Mucosa of rectum (tissue), 2 donors: ENCODE measurements at regions not wholly inside any gene's neighbourhood (a gene's known extent, or its start where the extent isn't known, plus 50 kb on each side); places are given as distances from the start of the nearest gene placed in this dataset.

Experiments
- H3K27ac ChIP-seq, 2 donors: one replicate each; pipeline ENCODE4 v1.7.0; 2013; ENCODE audit warnings: inconsistent platforms in 2 of 2, low read depth in 2 of 2, low read length in 2 of 2
- H3K27me3 ChIP-seq, 2 donors: one replicate each; pipeline ENCODE4 v1.7.0; 2013; ENCODE audit warnings: low read length in 2 of 2; ENCODE audit not compliant: control insufficient read depth in 2 of 2, insufficient read depth in 2 of 2
- H3K36me3 ChIP-seq, 2 donors: one replicate each; pipeline ENCODE4 v1.7.0; 2013; ENCODE audit warnings: low read length in 2 of 2; ENCODE audit not compliant: control insufficient read depth in 2 of 2, insufficient read depth in 2 of 2
- H3K4me1 ChIP-seq, 2 donors: one replicate each; pipeline ENCODE4 v1.7.0; 2013; ENCODE audit warnings: low read length in 2 of 2, mild to moderate bottlenecking in 1 of 2; ENCODE audit not compliant: control insufficient read depth in 2 of 2, insufficient read depth in 2 of 2
- H3K4me3 ChIP-seq, 2 donors: one replicate each; pipeline ENCODE4 v1.7.0; 2013; ENCODE audit warnings: low read length in 2 of 2
- H3K9ac ChIP-seq, 2 donors: one replicate each; pipeline ENCODE4 v1.7.0; 2013; ENCODE audit warnings: low read length in 2 of 2, low read depth in 1 of 2, mild to moderate bottlenecking in 1 of 2
- H3K9me3 ChIP-seq, 2 donors: one replicate each; pipeline ENCODE4 v1.7.0; 2013; ENCODE audit warnings: low read length in 2 of 2; ENCODE audit not compliant: control insufficient read depth in 2 of 2
- donor health status: healthy.
- donor health status: Normal muscosa, but diverticular disease.

DNA sequence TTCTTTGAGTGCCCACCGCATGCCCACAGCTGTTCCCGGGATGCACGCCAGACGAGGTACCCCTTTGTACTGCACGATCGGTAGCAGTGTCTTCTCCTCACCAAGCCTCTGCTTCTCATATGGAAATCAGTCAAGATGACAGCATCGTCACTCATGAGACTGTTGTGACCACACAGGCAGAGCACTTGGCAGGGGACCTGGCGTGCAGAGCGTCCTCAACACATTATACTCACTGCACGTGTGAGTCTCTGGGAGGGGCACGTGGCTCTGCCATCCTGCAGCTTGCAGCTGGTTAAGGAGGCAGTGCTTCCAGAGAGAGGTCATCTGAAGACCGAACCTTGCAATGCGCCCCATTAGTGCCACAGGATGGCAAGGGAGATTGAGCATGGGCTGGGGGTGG lies 266.8 kb downstream of the NPHP4 start:
- no peak overlapping the region for H3K9ac ChIP-seq
- H3K36me3 ChIP-seq: no peaks in the 10 kb centered on the region
- no peak overlapping the region for H3K27ac ChIP-seq
- H3K27me3 ChIP-seq: peaks cover 2 to 3% of the 10 kb centered on the region in 2 donors
- no peak overlapping the region for H3K4me3 ChIP-seq
- H3K4me1 ChIP-seq: no peaks in the 10 kb centered on the region
- H3K9me3 ChIP-seq: no peaks in the 10 kb centered on the region

DNA sequence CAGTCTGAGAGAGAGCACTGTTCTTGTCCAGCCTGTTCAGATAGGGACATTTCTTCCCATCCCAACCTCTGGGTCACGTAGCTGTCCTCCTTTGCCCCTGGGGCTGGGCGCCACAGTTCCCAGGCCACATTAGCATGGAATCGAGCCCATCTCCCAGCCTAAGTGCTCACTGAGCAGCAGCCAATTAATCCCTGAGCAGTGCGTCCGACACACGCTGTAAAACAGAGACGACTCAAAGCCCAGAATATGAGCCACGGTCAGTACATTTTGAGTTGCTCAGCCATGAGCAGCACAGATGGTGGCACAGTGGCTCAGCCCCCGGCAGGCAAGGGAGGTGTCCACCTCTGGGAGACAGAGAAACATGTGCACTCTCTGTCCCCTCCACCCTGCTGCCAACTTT lies 267.4 kb downstream of the NPHP4 start:
- Histone ChIP-seq H3K9ac (no peak overlapping the region), H3K4me1 (no peaks in the 10 kb centered on the region), H3K9me3 (no peaks in the 10 kb centered on the region), H3K27ac (no peak overlapping the region), H3K36me3 (no peaks in the 10 kb centered on the region), H3K4me3 (no peak overlapping the region), H3K27me3 (peaks cover 2 to 3% of the 10 kb centered on the region in 2 donors)

DNA sequence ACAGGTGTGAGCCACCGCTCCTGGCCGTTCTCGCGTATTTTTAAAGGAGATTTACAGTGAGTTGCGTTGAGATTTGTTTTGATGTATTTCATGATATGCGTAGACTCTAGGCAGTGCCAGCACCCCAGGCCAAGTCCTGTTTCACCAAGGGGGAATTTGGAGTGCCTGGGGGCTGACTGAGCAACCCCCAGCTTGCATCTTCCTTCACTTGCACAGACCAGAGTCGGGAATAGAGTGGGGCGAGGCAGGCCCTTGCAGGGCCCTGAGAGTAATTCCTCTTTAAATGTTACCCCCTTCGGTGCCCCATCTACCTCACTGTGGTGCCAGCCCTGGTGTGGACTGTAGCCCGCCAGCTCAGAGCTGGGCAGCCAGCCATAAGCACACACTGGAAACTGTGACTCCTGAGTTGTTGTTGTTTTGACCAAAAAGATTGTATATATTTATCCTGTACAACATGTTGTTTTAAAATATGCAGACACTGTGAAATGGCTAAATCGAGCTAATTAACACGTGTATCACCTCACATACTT lies 269.5 kb downstream of the NPHP4 start:
- H3K9ac ChIP-seq: no peak overlapping the region
- H3K27ac ChIP-seq: no peak overlapping the region
- H3K4me1 ChIP-seq: no peaks in the 10 kb centered on the region
- H3K9me3 ChIP-seq: no peaks in the 10 kb centered on the region
- no peak overlapping the region for H3K4me3 ChIP-seq
- H3K27me3 ChIP-seq: peaks cover 0 to 4% of the 10 kb centered on the region in 2 donors
- no peaks in the 10 kb centered on the region for H3K36me3 ChIP-seq

DNA sequence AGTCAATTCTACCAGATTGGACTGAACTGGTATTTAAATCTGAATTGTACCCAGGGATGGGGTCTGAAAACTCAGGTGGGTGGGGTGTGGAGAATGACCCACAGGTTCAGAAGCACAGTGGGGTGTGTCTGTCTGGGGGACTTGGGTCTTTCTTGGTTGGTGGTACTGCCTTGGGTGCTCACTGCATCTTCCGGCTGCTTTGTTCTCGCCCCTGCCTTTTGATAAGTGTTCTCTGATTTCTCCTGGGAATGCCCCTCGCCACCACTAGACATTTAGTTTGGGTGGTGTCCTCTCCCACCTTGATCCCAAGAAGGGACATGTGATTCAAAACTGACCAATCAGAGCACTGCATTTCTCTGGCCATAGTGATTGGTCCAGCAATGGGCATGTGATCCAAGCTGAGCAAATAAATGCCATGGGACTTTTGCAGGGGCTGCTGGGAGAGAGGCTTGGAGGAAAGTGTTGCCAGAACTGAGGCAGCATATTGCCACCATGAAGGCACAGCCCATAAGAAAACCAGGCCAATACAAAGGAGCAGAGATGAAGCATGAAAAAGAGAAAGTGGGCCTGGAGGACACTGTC lies 270.5 kb downstream of the NPHP4 start:
- Histone ChIP-seq H3K9me3 (no peaks in the 10 kb centered on the region), H3K4me1 (no peaks in the 10 kb centered on the region), H3K27me3 (peaks cover 0 to 4% of the 10 kb centered on the region in 2 donors), H3K27ac (no peak overlapping the region), H3K9ac (no peak overlapping the region), H3K4me3 (no peak overlapping the region), H3K36me3 (no peaks in the 10 kb centered on the region)

DNA sequence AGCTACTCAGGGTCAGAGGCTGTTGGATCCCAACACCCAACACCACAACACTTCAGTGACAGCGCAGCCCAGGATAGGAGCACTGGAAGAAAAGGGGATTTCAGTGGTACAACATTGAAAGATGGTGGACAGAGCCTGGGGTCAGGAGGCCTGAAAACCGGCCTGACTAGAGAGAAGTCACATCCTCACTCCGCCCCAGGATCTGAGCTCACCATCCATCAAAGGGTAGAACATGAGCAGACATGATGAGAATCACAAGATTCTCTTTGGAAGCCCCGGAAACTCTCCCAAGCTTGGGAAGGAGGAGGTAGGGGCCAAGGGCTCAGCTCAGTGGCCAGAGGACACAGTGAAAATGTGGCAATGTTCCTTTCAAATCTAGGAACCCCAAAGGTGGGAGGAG lies 271.3 kb downstream of the NPHP4 start:
- H3K4me1 ChIP-seq: no peaks in the 10 kb centered on the region

DNA sequence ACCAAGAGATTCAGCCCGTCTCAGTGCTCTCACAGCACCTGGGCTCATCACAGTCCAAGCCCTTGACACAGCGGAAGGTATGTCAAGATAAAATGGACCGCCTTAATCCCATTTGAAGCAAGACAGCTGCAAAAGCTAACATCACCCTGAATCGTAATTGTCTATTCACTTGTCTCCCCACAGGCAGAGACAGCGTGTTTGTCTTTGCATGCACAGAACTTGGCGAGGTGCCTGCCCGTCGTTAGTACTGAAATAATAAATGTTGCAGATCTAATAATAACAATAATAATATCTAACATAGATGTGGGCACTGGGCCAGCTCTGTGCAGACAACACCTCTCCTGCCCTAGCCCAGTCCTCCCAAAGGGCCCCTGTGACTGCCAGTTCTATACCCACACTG lies 271.7 kb downstream of the NPHP4 start:
- Histone ChIP-seq H3K4me1 (no peaks in the 10 kb centered on the region), H3K9me3 (no peaks in the 10 kb centered on the region), H3K27me3 (peaks cover 0 to 6% of the 10 kb centered on the region in 2 donors), H3K4me3 (no peak overlapping the region), H3K27ac (no peak overlapping the region), H3K9ac (no peak overlapping the region), H3K36me3 (no peaks in the 10 kb centered on the region)

More for the DNA sequence above, 271.3 kb downstream of the NPHP4 start:
- Histone ChIP-seq H3K27ac (no peak overlapping the region), H3K4me3 (no peak overlapping the region), H3K9me3 (no peaks in the 10 kb centered on the region), H3K9ac (no peak overlapping the region), H3K36me3 (no peaks in the 10 kb centered on the region), H3K27me3 (peaks cover 0 to 6% of the 10 kb centered on the region in 2 donors)

DNA sequence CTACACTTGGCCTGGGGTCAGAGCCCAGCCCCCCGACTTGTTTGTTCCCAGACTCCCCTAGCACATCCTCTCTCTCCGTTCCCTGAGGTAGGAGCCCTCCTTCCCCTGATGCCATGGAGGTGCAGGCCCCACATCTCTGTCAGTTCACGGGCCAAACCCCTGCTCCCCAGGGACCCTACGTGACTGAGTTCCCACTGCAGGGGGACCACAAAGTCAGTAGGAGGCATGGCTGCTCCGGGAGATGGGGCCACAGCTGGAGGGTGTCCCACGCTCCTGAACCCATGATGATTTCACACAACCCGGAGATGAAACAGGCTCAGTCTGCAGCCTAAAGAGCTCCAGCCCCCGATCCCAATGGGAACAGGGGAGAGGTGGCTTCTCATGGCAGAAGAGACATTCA lies 272.2 kb downstream of the NPHP4 start:
- Histone ChIP-seq H3K9ac (no peak overlapping the region), H3K4me3 (no peak overlapping the region), H3K4me1 (no peaks in the 10 kb centered on the region), H3K36me3 (no peaks in the 10 kb centered on the region), H3K9me3 (no peaks in the 10 kb centered on the region), H3K27me3 (peaks cover 0 to 6% of the 10 kb centered on the region in 2 donors), H3K27ac (no peak overlapping the region)

DNA sequence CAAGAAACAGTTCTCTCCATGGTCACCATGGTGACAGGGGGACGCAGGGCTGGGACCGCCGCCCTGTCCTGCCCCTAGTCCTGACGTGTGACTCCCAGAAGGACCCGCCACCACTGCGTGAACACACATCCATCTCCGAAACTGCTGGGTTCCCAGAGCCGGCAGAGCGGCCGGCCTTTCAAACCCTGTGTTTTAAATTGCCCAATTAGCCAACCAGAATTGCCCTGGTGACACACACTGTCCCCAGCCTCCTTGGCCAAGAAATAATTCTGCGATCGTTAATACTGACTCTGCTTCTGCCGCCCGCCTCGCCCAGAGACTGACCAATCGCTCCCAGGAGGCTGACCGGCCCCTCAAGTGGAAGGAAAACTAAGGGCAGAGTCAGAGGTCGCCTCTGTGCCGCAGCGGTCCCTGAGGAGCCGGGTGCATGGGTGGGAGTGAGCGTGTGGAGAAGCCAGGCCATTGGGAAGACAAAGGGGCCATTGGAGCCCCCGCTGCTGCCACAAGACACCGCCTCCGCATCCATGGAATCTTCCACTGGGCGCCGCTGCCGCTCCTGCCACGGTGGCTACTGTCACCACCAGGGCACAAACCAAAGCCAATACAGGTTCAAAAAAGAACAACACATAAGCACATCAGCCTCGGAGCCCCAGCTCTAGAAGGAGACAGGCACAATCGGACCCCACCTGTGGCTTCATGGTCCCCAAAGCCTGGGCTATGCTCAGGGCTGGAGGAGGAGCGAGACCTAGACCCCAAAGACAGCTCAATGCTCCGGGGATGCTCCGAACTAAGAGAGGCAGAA lies 273.2 kb downstream of the NPHP4 start:
- no peaks in the 10 kb centered on the region for H3K4me1 ChIP-seq
- no peaks in the 10 kb centered on the region for H3K36me3 ChIP-seq
- no peak overlapping the region for H3K4me3 ChIP-seq
- peaks cover 0 to 6% of the 10 kb centered on the region in 2 donors for H3K27me3 ChIP-seq
- no peak overlapping the region for H3K9ac ChIP-seq
- H3K9me3 ChIP-seq: no peaks in the 10 kb centered on the region
- H3K27ac ChIP-seq: no peak overlapping the region

DNA sequence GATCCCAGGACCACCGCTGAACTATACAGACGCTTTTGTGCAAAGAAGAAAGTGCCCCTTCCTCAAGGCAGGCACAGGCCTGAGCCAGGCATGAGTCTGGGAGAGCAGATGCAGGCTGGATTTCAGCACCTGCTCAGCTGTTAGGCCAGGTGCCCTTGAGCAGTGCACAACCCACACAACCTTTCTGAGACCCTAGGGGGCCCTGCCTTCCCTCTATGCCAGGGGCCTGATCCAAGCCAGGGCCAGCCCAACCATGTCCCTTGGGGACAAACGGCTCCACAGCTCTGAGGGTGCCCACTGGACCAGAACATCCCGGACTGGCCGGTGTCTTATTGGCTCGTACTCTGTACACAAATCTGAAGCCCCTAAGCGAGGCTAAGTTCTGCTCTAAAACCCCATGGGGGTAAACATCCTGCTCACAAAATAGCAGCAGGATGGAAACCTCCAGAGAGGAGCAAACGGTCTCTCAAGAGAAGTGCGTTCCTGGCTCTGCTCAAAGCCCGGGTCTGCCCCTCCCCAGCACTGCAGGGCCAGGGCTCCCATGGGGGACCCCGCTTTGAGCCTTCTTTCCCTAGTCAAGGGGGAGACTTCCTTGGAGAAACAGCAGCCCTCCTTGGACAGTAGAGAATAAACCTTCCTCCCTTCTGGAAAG lies 275.1 kb downstream of the NPHP4 start:
- no peak overlapping the region for H3K9ac ChIP-seq
- H3K27me3 ChIP-seq: peaks cover 0 to 6% of the 10 kb centered on the region in 2 donors
- no peaks in the 10 kb centered on the region for H3K9me3 ChIP-seq
- H3K27ac ChIP-seq: no peak overlapping the region
- no peaks in the 10 kb centered on the region for H3K4me1 ChIP-seq
- H3K4me3 ChIP-seq: no peak overlapping the region
- no peaks in the 10 kb centered on the region for H3K36me3 ChIP-seq

DNA sequence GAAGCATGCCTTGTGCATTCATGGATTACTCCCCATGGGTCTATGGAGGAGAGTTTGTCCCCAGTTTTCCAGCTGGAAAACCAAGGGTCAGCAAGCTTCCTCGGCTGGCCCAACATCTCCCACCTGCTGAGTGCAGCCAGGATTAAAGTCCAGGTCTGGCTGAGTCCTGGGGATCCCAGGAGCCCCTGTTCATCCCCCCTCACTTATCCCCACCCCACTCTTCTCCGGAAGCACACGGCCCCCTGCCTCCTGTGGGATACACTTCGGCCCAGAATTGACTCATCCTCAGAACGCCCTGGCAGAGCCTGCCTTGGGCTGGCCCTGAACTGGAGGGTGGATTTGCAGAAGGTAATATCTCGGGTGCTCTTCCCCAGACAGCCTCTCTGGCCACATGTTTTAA lies 276.1 kb downstream of the NPHP4 start:
- no peak overlapping the region for H3K27ac ChIP-seq
- no peak overlapping the region for H3K9ac ChIP-seq
- H3K36me3 ChIP-seq: no peaks in the 10 kb centered on the region
- H3K27me3 ChIP-seq: peaks cover 0 to 6% of the 10 kb centered on the region in 2 donors
- H3K4me3 ChIP-seq: no peak overlapping the region
- H3K4me1 ChIP-seq: no peaks in the 10 kb centered on the region
- H3K9me3 ChIP-seq: no peaks in the 10 kb centered on the region
